HCT116 (cell line): ENCODE measurements at regions not wholly inside any gene's neighbourhood (a gene's known extent, or its start where the extent isn't known, plus 50 kb on each side); places are given as distances from the start of the nearest gene placed in this dataset.

ENCODE experiments used
- ATAC-seq: fragments of 200-7000 bp; cut with Tn5 transposase; 2 replicates; pipeline ENCODE4 v1.9.1; 2020; ENCODE audit warnings: mild to moderate bottlenecking, moderate library complexity
- BruUV-seq: library from RNA; stranded (reverse); fragments of 400-500 nt; replicated peaks from 2 replicates; lab custom pipeline; 2021; lab: Mats Ljungman, UMichigan
- CTCF ChIA-PET: fragments of 300-600 bp; sonication (Branson Sonifier 250); formaldehyde crosslinking; loops from one replicate; lab custom pipeline; 2021; ENCODE audit warnings: antibody characterized with exemption; lab: Charles Lee
- POLR2A ChIA-PET: fragments of 300-600, 350-600 bp; sonication (Branson Sonifier 250); formaldehyde crosslinking; loops from one replicate; lab custom pipeline; 2021; ENCODE audit warnings: antibody characterized with exemption; lab: Charles Lee
- RAD21 ChIA-PET, 2 experiments: fragments of 300-600 bp; sonication (Branson Sonifier 250); formaldehyde crosslinking; loops; one replicate each; lab custom pipeline; 2023; ENCODE audit warnings: low total read pairs in 2 of 2; ENCODE audit not compliant: uncharacterized antibody in 2 of 2, unreplicated experiment in 2 of 2, low non-redundant PET in 1 of 2; lab: Charles Lee
- DNase-seq: peaks from one replicate; pipeline ENCODE4 v3.0.0-alpha.2; 2010; ENCODE audit warnings: low read depth, low spot score
- H2AFZ ChIP-seq: fragments of 200-600 bp; shearing (Covaris generic), sonication (generic); 2 replicates; pipeline ENCODE4 v1.6.1; 2017; ENCODE audit warnings: low read depth, mixed run types, mixed read lengths, antibody characterized with exemption, low read length; ENCODE audit not compliant: poor library complexity, severe bottlenecking
- H3K27ac ChIP-seq: 2 replicates; pipeline ENCODE4 v1.5.1; 2012; ENCODE audit warnings: low read depth, low read length
- H3K27me3 ChIP-seq: fragments of 200-600 bp; sonication (generic); 2 replicates; pipeline ENCODE4 v1.6.1; 2016; ENCODE audit warnings: mixed run types, low read length, mixed read lengths; ENCODE audit not compliant: insufficient read depth
- H3K36me3 ChIP-seq, 2 experiments: fragments of 200-500 bp in 1 of 2; fragments of 200-600 bp in 1 of 2; sonication (Bioruptor generic) in 1 of 2; sonication (generic) in 1 of 2; 2 replicates each; pipeline versions ENCODE4 v1.5.1 to v1.6.1; 2014 to 2016; ENCODE audit warnings: low read length in 2 of 2, inconsistent platforms in 1 of 2, mixed read lengths in 1 of 2, mixed run types in 1 of 2; ENCODE audit not compliant: insufficient read depth in 2 of 2, control insufficient read depth in 1 of 2
- H3K4me1 ChIP-seq, 2 experiments: fragments of 200-600 bp in 1 of 2; sonication (generic) in 1 of 2; 2 replicates each; pipeline versions ENCODE4 v1.5.1 to v1.6.1; 2012 to 2017; ENCODE audit warnings: low read length in 2 of 2, inconsistent platforms in 1 of 2, mild to moderate bottlenecking in 1 of 2, mixed read lengths in 1 of 2, mixed run types in 1 of 2, moderate library complexity in 1 of 2; ENCODE audit not compliant: insufficient read depth in 2 of 2, control insufficient read depth in 1 of 2
- H3K4me2 ChIP-seq: fragments of 200-600 bp; sonication (generic); 2 replicates; pipeline ENCODE4 v1.6.1; 2017; ENCODE audit warnings: mixed run types, low read length, mixed read lengths
- H3K4me3 ChIP-seq, 2 experiments: fragments of 200-600 bp in 1 of 2; sonication (generic) in 1 of 2; replicated peaks in 1 of 2; 2 replicates each; pipeline ENCODE4 v1.5.1; 2011 to 2016; ENCODE audit warnings: low read length in 2 of 2, control low read depth in 1 of 2, low read depth in 1 of 2, mild to moderate bottlenecking in 1 of 2, mixed read lengths in 1 of 2, mixed run types in 1 of 2
- H3K79me2 ChIP-seq: fragments of 200-600 bp; sonication (generic); 2 replicates; pipeline ENCODE4 v1.6.1; 2017; ENCODE audit warnings: mild to moderate bottlenecking, mixed run types, low read length, moderate library complexity, mixed read lengths; ENCODE audit not compliant: insufficient read depth
- H3K9ac ChIP-seq: fragments of 200-600 bp; sonication (generic); 2 replicates; pipeline ENCODE4 v1.6.1; 2016; ENCODE audit warnings: low read length, mixed read lengths
- H3K9me2 ChIP-seq: fragments of 200-600 bp; sonication (generic), shearing (Covaris generic); 2 replicates; pipeline ENCODE4 v1.6.1; 2017; ENCODE audit warnings: mixed run types, mild to moderate bottlenecking, moderate library complexity; ENCODE audit not compliant: insufficient read depth
- H3K9me3 ChIP-seq, 2 experiments: fragments of 200-500 bp in 1 of 2; fragments of 200-600 bp in 1 of 2; sonication (Bioruptor generic) in 1 of 2; sonication (generic) in 1 of 2; 2 replicates each; pipeline ENCODE4 v1.6.1; 2014 to 2017; ENCODE audit warnings: low read length in 2 of 2, mixed read lengths in 2 of 2, inconsistent platforms in 1 of 2, low read depth in 1 of 2, mild to moderate bottlenecking in 1 of 2, mixed run types in 1 of 2, moderate library complexity in 1 of 2; ENCODE audit not compliant: control insufficient read depth in 1 of 2, insufficient read depth in 1 of 2
- H4K20me1 ChIP-seq: fragments of 200-600 bp; sonication (generic), shearing (Covaris generic); 2 replicates; pipeline ENCODE4 v1.6.1; 2017; ENCODE audit warnings: mixed run types, mild to moderate bottlenecking, moderate library complexity; ENCODE audit not compliant: insufficient read depth
- CBX3 ChIP-seq: IDR thresholded peaks from 2 replicates; pipeline ENCODE4 v1.6.1; 2012; ENCODE audit warnings: low read depth
- CEBPB ChIP-seq: IDR thresholded peaks from 2 replicates; pipeline ENCODE4 v1.6.1; 2012; ENCODE audit warnings: low read depth
- EGR1 ChIP-seq: IDR thresholded peaks from 2 replicates; pipeline ENCODE4 v1.6.1; 2012; ENCODE audit warnings: low read depth
- ELF1 ChIP-seq: IDR thresholded peaks from 2 replicates; pipeline ENCODE4 v1.6.1; 2012; ENCODE audit warnings: low read depth, borderline replicate concordance
- FOSL1 ChIP-seq: IDR thresholded peaks from 2 replicates; pipeline ENCODE4 v1.6.1; 2012; ENCODE audit warnings: low read depth
- MAX ChIP-seq: IDR thresholded peaks from 2 replicates; pipeline ENCODE4 v1.6.1; 2012
- POLR2A ChIP-seq: IDR thresholded peaks from 2 replicates; pipeline ENCODE4 v1.7.0; 2011; ENCODE audit warnings: borderline replicate concordance; ENCODE audit not compliant: insufficient read depth, insufficient read length; ENCODE audit errors: extremely low read depth
- POLR2AphosphoS5 ChIP-seq: IDR thresholded peaks from 2 replicates; pipeline ENCODE4 v1.6.1; 2011; ENCODE audit warnings: mild to moderate bottlenecking, low read depth, low read length, moderate library complexity
- REST ChIP-seq: IDR thresholded peaks from 2 replicates; pipeline ENCODE4 v1.6.1; 2012; ENCODE audit warnings: low read depth
- SP1 ChIP-seq: IDR thresholded peaks from 2 replicates; pipeline ENCODE4 v1.6.1; 2012; ENCODE audit warnings: low read depth
- ZNF274 ChIP-seq: fragments of 200-500 bp; sonication (Bioruptor generic); IDR thresholded peaks from 2 replicates; pipeline ENCODE4 v1.6.1; 2014; ENCODE audit warnings: mild to moderate bottlenecking, low read depth, low read length, inconsistent platforms
- intact Hi-C: fragments of 100-400 bp; cut with micrococcal nuclease; formaldehyde crosslinking; loops from 2 replicates; pipeline ENCODE4 v1.10.0; 2022
- TF ChIP-seq, protein P1 (sequence below): IDR thresholded peaks from 2 replicates; pipeline ENCODE4 v1.6.1; 2011; ENCODE audit warnings: mild to moderate bottlenecking, low read length, moderate library complexity; ENCODE audit not compliant: insufficient replicate concordance; ENCODE audit errors: extremely low read depth

GRCh38 chr4:110309675-110310074 lies 111.3 kb upstream of the ELOVL6 start:
- no peak for DNase-seq
- Histone ChIP-seq H3K27me3 (no peaks in the 10 kb centered on the region), H3K9me2 (0 out of 2 replicates have a peak, but pooled peaks cover 3% of the 10 kb centered on the region), H3K79me2 (no peaks in the 10 kb centered on the region), H3K9me3 (no peaks in the 10 kb centered on the region), H3K27ac (no peak overlapping the region), H3K9ac (no peak overlapping the region), H3K36me3 (no peaks in the 10 kb centered on the region), H2AFZ (no peak overlapping the region), H3K4me2 (no peak overlapping the region), H4K20me1 (no peaks in the 10 kb centered on the region), H3K4me3 (no peak overlapping the region), H3K4me1 (no peaks in the 10 kb centered on the region)
- TF ChIP-seq FOSL1 (no peak), EGR1 (no peak), CBX3 (no peak), POLR2AphosphoS5 (no peak), POLR2A (no peak), CEBPB (no peak), ELF1 (no peak), SP1 (no peak), REST (no peak), ZNF274 (no peak), MAX (no peak)
- TF ChIP-seq, protein P1, sequence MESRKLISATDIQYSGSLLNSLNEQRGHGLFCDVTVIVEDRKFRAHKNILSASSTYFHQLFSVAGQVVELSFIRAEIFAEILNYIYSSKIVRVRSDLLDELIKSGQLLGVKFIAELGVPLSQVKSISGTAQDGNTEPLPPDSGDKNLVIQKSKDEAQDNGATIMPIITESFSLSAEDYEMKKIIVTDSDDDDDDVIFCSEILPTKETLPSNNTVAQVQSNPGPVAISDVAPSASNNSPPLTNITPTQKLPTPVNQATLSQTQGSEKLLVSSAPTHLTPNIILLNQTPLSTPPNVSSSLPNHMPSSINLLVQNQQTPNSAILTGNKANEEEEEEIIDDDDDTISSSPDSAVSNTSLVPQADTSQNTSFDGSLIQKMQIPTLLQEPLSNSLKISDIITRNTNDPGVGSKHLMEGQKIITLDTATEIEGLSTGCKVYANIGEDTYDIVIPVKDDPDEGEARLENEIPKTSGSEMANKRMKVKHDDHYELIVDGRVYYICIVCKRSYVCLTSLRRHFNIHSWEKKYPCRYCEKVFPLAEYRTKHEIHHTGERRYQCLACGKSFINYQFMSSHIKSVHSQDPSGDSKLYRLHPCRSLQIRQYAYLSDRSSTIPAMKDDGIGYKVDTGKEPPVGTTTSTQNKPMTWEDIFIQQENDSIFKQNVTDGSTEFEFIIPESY = no peak
- POLR2A ChIA-PET = no interaction called here
- no peak for ATAC-seq
- intact Hi-C loops = no loop called here
- CTCF ChIA-PET = no interaction called here
- no TSS peak for BruUV-seq
- RAD21 ChIA-PET = no interaction called here
